HG03460 (cell line): ENCODE measurements at regions not wholly inside any gene's neighbourhood (a gene's known extent, or its start where the extent isn't known, plus 50 kb on each side); places are given as distances from the start of the nearest gene placed in this dataset.

ENCODE experiments used
- ATAC-seq: cut with Tn5 transposase; IDR thresholded peaks from one replicate; pipeline ENCODE4 v1.9.1; 2021; ENCODE audit not compliant: unreplicated experiment

DNA sequence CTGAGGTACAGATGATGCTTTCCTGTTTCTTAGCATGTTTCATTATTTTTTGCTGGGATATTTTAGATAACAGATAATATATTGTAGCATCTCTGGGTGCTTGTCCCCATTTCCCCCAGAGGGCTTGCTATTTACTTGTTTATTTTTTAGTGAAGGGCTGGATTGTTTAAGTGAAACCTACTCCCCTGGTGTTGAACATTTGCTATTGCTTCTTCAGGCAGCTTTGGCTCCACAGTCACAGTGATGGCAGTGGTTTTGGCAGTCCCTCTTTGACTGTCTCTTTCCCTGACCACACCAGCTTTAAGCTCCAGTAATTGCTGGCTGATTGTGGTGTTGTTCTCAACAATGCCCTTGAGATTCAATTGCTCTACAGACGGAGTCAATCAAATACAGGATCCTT lies 128.9 kb downstream of the KLF13 start:
- no peak for ATAC-seq

- no peak for ATAC-seq
These were observed 129.9 kb downstream of the KLF13 start for GRCh38 chr15:31456354-31457060.

GRCh38 chr15:31457161-31457560 lies 130.5 kb downstream of the KLF13 start:
- ATAC-seq = no peak

DNA sequence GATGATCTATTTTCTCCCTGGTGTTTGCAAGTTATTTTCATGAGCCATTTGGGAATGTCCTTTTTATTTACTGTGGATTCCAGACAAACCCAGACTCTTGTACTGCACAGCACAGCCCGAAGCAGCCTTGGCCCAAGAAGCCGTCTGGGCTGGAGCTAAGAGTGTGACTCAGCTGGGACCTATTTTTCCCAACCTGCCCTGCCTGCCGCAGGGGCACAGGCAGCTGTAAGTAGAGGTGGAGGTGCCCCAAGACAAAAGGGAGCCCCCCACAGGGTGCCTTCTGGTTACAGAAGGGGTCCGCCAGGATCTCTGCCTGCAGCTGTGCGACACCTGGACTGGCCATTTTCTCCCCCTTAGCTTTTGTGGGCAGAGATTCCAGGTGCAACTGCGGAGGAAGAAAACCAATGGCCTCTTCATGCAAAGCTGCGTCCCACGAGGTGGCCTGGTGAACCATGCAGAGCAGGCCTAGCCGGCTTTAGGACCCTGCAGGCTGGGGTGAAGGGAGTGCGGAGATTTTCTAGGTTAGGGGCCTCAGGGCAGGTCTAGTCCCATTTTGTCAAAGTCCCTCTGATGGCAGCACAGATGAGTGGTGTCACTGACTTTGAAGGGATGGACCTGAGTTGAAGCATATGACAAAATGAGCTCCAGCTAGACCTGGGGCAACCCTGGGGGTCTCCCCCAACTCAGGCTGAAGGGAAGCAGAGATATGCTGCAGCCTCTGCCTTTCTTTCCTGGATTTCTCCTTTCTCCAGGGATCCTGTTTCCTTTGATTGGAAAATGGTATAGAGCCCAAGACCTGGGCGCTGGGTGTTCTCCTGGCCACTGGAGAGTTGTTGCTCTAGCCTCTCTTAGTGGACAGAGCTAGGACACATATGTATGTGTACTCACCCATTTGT lies 131.2 kb downstream of the KLF13 start:
- ATAC-seq = no peak

GRCh38 chr15:31458596-31459399 lies 132.2 kb downstream of the KLF13 start:
- ATAC-seq = peak; percentile 86

GRCh38 chr15:31459400-31459748 lies 132.7 kb downstream of the KLF13 start:
- ATAC-seq = no peak

DNA sequence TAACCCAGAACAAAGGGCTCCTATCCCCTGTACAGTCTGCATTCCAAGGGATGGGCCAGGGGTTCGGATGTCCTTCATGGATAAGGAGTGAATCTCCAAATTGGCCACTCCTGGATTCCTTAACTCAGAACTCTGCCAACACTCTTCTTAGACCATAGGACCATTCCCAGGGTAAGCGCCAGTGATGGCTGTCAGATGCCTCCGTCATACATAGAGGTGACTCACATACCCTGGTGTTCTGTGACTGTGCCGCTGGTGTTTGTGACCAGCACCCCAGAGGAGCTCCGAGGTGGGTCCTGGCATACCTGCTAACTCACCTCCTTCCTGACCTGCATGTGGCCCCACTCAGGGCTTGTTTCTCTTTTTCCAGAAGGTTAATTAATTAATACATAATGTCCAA lies 134.7 kb downstream of the KLF13 start:
- ATAC-seq = no peak

GRCh38 chr15:31461911-31462480 lies 135.4 kb downstream of the KLF13 start:
- ATAC-seq = no peak

DNA sequence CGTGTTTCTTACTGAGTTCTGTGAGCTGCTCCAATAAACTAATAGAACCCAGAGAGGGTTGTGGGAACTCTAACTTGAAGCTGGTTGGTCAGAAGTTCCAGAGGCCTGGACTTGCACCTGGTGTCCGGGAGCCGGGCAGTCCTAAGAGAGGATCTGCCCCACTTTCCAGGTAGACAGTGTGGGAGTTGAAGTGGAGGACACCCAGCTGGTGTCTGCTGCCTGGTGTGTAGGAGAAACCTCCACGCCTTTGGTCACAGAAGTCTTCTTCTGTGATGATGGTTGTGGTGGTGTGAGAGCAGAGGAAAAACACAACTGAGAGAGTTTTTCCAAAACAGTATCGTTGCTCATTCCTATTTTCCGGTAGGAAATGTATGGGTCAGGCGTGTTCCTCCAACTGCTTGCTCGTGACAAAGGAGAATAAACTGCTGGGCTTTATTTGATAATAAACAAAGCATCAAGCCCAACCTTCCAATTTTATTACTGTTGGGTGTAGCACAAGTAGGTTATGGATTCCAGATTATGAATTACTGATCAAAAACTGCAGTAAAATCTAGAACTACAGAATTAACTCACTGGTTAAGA lies 137.0 kb downstream of the KLF13 start:
- ATAC-seq = no peak

GRCh38 chr15:31464216-31465082 lies 137.8 kb downstream of the KLF13 start:
- no peak for ATAC-seq

DNA sequence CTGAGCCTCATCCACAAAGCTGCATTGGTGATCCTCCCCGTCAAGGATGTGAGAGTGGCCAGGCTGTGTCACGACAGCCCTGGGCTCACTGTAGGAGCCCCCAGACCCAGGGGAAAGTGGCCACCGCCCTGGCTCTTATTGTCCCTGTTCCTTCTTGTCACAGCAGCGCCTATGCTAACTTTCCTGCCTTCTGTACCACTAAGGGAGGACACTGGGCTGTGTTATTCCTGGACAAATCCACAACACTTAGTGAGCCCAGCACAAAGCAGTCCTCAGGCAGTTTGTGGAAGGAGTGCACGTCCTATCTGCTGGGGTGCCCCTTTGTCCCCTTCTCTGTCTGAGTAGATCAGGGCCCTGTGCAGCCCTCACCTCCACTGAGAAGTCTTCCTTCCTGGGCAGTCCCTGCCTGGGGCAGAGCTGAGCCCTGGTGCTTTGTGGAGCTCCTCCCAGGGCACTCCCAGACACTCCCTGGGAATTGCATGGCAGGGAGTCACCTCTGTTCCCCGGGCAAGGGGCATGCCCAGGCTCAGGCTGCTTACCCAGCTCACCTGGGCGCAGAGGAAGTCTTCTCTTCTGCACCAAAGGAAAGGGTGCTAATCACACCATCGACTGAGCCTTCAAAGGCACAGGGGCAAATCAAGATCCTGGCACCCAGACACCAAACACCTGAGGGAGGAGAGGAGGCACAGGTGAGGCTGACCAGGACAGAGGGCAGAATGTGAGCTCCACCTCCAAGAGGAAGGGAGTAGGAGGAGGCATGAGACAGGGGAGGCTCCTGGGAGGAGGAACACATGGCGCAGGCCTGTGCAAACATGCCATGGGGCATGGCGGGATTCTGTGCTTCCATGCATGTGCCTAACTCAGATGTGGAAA lies 138.7 kb downstream of the KLF13 start:
- ATAC-seq = no peak

- no peak for ATAC-seq
These were observed 140.7 kb downstream of the KLF13 start for GRCh38 chr15:31467361-31467760.

DNA sequence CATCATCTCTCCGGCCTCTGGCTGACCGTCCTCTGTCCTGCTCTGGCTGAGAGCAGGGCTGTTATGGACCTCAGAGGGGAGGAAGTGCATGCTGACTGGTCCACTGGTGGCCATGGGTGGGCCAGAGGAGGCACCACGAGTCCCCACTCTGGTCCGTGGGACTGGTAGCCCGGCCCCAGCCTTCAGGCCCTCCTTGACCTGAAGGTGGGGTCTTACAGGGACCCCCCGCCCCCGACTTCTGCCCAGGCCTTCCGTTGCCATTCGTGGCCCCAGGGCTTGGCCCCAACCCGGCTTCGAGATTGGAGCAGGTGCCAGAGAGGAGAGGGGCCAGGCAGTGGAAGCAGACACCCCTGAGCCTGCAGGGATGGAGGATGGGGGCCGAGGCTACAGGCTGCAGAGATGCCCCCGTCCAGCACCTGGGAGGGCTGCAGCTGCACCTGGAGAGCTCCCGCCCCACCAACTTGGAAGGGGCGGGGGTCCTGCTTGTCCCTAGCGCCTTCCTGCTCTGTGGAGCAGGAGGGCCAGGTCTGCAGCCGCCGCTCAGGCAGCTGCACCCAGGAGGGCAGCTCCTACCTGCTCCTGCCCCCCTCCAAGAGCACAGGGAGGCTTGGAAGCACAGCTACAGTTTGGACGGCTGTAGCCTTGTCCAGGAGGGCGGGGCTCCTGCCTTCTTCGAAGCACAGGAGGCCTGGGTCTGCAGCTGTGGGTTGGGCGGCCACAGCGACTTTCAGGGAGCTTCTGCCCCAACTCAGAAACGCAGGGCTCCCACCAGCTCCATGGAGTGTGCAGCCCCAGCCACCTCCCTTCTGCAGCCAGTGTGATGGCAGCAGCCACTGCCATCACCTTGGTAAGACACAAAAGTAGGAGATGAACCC lies 142.5 kb downstream of the KLF13 start:
- ATAC-seq = no peak

DNA sequence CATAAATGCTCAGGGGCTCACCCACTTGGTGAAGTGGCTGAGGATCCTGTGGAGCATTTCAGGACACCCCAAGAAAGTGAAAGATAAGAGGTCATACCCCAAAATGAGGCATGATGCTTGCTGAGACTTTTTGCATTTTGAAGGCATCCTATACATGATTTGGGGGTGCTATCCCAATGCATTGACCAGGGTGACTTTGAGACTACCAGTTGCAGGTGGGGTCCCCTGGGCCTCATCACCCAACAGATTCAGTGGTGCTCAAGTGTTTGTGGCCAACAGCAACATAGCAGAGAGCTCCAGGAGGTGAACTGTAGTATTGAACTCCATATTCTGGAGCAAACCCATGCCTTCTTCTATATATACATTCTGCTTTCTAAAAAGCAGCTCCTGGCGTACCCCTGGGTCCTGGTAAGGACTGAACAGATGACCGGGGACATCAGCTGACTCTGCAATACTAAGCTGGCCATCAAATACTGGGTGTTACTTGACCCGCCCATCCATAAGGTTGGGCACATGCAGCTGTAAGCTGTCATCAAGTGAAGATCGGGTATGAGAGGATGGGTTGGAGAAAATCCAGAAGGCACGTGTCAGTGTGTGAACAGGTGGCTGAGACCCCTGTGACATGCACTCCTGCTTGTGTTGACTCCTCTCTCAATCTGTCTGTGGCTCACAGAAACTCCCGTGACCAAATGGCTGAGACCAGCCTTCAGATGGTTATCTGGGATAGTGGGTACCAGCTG lies 143.3 kb downstream of the KLF13 start:
- ATAC-seq = no peak

DNA sequence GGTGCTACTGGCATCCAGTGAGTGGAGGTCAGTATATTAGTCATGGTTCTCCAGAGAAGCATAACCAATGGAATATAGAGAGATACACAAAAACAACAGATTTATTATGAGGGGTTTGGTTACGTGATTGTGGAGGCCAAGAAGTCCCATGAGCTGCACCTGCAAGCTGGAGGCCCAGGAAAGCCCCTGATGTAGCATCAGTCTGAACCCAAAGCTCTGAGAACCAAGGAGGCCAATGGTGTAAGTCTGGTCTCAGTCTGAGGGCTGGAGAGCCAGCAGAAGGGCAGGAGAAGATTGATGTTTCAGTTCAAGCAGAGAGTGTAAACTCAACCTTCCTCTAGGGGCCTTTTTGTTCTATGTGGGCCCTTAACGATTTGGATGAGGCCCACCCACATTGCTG lies 144.1 kb downstream of the KLF13 start:
- no peak for ATAC-seq

- no peak for ATAC-seq
These were observed 145.2 kb downstream of the KLF13 start for GRCh38 chr15:31471731-31472430.
